ENCODE measurements at regions not wholly inside any gene's neighbourhood (a gene's known extent, or its start where the extent isn't known, plus 50 kb on each side); places are given as distances from the start of the nearest gene placed in this dataset.

DNA sequence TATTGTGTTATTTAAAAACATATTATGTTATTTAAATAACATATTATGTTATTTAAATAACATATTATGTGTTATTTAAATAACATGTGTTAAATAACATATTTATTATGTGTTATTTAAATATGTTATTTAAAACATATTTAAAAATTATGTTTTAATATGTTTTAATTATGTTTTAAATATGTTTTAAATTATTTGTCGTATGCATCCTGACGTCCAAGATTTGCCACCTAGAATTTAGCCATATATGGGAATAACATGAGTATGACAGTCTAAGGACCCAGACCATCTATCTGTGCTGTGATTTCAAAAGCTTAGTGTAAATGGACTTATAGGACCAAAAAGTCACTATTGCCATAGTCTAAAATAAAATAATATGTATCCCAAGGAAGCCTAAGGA, 484.3 kb upstream of the KLHL29 start:
- TF ChIP-seq EZH2phosphoT487 (conservative IDR thresholded peaks at IDR 0.05; ENCODE audit: low read length), result no peak
- TF ChIP-seq, protein P1, sequence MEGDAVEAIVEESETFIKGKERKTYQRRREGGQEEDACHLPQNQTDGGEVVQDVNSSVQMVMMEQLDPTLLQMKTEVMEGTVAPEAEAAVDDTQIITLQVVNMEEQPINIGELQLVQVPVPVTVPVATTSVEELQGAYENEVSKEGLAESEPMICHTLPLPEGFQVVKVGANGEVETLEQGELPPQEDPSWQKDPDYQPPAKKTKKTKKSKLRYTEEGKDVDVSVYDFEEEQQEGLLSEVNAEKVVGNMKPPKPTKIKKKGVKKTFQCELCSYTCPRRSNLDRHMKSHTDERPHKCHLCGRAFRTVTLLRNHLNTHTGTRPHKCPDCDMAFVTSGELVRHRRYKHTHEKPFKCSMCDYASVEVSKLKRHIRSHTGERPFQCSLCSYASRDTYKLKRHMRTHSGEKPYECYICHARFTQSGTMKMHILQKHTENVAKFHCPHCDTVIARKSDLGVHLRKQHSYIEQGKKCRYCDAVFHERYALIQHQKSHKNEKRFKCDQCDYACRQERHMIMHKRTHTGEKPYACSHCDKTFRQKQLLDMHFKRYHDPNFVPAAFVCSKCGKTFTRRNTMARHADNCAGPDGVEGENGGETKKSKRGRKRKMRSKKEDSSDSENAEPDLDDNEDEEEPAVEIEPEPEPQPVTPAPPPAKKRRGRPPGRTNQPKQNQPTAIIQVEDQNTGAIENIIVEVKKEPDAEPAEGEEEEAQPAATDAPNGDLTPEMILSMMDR (IDR thresholded peaks at IDR 0.05; ENCODE audit: insufficient read depth, low read length, poor library complexity, severe bottlenecking), result no peak

DNA sequence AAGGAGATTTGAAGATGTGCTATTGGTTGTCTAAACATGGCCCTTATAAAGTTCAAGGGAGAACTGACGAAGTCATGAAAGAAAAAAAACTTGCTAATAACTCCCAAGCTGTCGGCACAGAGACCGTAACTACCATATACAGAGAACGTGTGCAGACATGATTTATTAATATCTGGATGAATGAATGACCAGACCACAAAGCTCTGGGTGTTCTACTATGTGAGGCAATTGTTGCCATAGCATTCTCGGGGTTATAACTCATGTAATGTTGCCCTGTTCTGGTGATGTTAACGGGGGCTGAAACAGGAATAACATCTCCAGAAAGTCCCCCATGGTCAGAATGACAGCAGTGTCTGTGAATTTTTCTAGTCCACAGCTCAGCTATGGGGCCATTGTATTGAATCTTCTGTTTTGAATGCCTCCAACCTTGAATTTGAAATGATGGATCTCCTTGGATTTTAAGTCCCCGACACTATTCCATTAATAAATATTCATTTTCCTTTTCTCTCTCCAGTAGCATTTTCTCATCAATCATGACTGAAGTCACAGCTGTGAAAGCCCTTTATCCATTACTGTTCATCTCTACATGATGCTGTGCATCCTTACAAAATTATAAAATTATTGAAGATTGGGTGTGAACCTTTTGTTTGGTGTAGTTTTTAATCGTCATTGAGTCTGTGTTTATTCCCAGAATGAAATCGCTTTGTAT, 483.4 kb upstream of the KLHL29 start:
- H3K27ac ChIP-seq (ENCODE audit: low read depth, low read length), result no peak overlapping the region
- H3K9me3 ChIP-seq (ENCODE audit: insufficient read depth, low read length), result no peaks in the 10 kb centered on the region
- no peak overlapping the region for H3K4me3 ChIP-seq (ENCODE audit: insufficient read depth, low read length, poor library complexity, severe bottlenecking)
- no peak overlapping the region for H3K4me2 ChIP-seq (ENCODE audit: low read depth, low read length, poor library complexity, severe bottlenecking)
- H3K27me3 ChIP-seq (ENCODE audit: low read length), result no peaks in the 10 kb centered on the region
- no peaks in the 10 kb centered on the region for H3K36me3 ChIP-seq (ENCODE audit: low read length)
- H4K20me1 ChIP-seq (ENCODE audit: low read depth, low read length), result no peaks in the 10 kb centered on the region
- no peak overlapping the region for H3K9ac ChIP-seq (ENCODE audit: low read length)
- no peaks in the 10 kb centered on the region for H3F3A ChIP-seq (ENCODE audit: insufficient read depth)
- no peaks in the 10 kb centered on the region for H3K79me2 ChIP-seq (ENCODE audit: insufficient read depth, low read length)
- H2AFZ ChIP-seq (ENCODE audit: low read depth, low read length, severe bottlenecking), result no peak overlapping the region
- no peaks in the 10 kb centered on the region for H3K9me2 ChIP-seq (replicated peaks; ENCODE audit: insufficient read depth, low read length)
- TF ChIP-seq, protein P1 (IDR thresholded peaks at IDR 0.05; ENCODE audit: insufficient read depth, low read length, poor library complexity, severe bottlenecking), result no peak
- TF ChIP-seq EZH2phosphoT487 (conservative IDR thresholded peaks at IDR 0.05; ENCODE audit: low read length), result no peak

More for the DNA sequence above, 484.3 kb upstream of the KLHL29 start:
- H3K27me3 ChIP-seq (ENCODE audit: low read length), result no peaks in the 10 kb centered on the region
- no peak overlapping the region for H3K27ac ChIP-seq (ENCODE audit: low read depth, low read length)
- no peaks in the 10 kb centered on the region for H3K79me2 ChIP-seq (ENCODE audit: insufficient read depth, low read length)
- H2AFZ ChIP-seq (ENCODE audit: low read depth, low read length, severe bottlenecking), result no peak overlapping the region
- no peaks in the 10 kb centered on the region for H3K9me3 ChIP-seq (ENCODE audit: insufficient read depth, low read length)
- H3K9ac ChIP-seq (ENCODE audit: low read length), result no peak overlapping the region
- no peaks in the 10 kb centered on the region for H3K36me3 ChIP-seq (ENCODE audit: low read length)
- no peak overlapping the region for H3K4me2 ChIP-seq (ENCODE audit: low read depth, low read length, poor library complexity, severe bottlenecking)
- no peak overlapping the region for H3K4me3 ChIP-seq (ENCODE audit: insufficient read depth, low read length, poor library complexity, severe bottlenecking)
- no peaks in the 10 kb centered on the region for H4K20me1 ChIP-seq (ENCODE audit: low read depth, low read length)
- no peaks in the 10 kb centered on the region for H3F3A ChIP-seq (ENCODE audit: insufficient read depth)
- H3K9me2 ChIP-seq (replicated peaks; ENCODE audit: insufficient read depth, low read length), result no peaks in the 10 kb centered on the region

DNA sequence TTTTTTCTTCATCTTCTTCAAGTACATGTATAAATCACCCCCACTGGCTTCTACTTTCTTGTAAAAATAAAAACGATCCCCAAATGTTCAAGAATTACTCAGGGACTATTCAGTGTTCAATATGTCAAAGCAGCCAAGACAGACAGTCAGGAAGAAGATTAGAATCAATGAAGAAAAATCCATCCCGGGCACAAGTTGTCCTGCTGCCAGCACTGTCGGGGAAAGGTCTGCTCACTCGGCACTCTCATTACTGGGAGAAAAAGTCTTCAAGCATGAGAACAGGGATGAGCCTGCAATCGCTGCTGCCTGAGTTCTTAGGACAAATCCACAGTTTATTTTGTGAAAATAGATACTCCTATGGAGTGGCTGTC, 482.8 kb upstream of the KLHL29 start:
- Histone ChIP-seq H3K9me3 (ENCODE audit: insufficient read depth, low read length) (no peaks in the 10 kb centered on the region), H3K79me2 (ENCODE audit: insufficient read depth, low read length) (no peaks in the 10 kb centered on the region), H4K20me1 (ENCODE audit: low read depth, low read length) (no peaks in the 10 kb centered on the region), H3K27me3 (ENCODE audit: low read length) (no peaks in the 10 kb centered on the region), H2AFZ (ENCODE audit: low read depth, low read length, severe bottlenecking) (no peak overlapping the region), H3K4me2 (ENCODE audit: low read depth, low read length, poor library complexity, severe bottlenecking) (no peak overlapping the region), H3K9me2 (replicated peaks; ENCODE audit: insufficient read depth, low read length) (no peaks in the 10 kb centered on the region), H3K9ac (ENCODE audit: low read length) (no peak overlapping the region), H3F3A (ENCODE audit: insufficient read depth) (no peaks in the 10 kb centered on the region), H3K36me3 (ENCODE audit: low read length) (no peaks in the 10 kb centered on the region), H3K27ac (ENCODE audit: low read depth, low read length) (no peak overlapping the region), H3K4me3 (ENCODE audit: insufficient read depth, low read length, poor library complexity, severe bottlenecking) (no peak overlapping the region)
- TF ChIP-seq, protein P1 (IDR thresholded peaks at IDR 0.05; ENCODE audit: insufficient read depth, low read length, poor library complexity, severe bottlenecking), result no peak
- no peak for TF ChIP-seq EZH2phosphoT487 (conservative IDR thresholded peaks at IDR 0.05; ENCODE audit: low read length)
